HCT116 (cell line): ENCODE measurements at regions not wholly inside any gene's neighbourhood (a gene's known extent, or its start where the extent isn't known, plus 50 kb on each side); places are given as distances from the start of the nearest gene placed in this dataset.

Source experiments
- CBX3 ChIP-seq: IDR thresholded peaks from 2 replicates; pipeline ENCODE4 v1.6.1; 2012; ENCODE audit warnings: low read depth
- CTCF ChIP-seq, 3 experiments: fragments of 200-600 bp in 1 of 3; sonication (generic) in 1 of 3; IDR thresholded peaks in 2 of 3; conservative IDR thresholded peaks in 1 of 3; 2 replicates each; pipeline ENCODE4 v1.5.1; 2012 to 2017; ENCODE audit warnings: low read depth in 2 of 3, low read length in 2 of 3, antibody characterized with exemption in 1 of 3, borderline replicate concordance in 1 of 3, control low read depth in 1 of 3, mild to moderate bottlenecking in 1 of 3, mixed read lengths in 1 of 3, mixed run types in 1 of 3, moderate library complexity in 1 of 3; ENCODE audit not compliant: insufficient read depth in 1 of 3
- EZH2 ChIP-seq: fragments of 200-600 bp; sonication (generic); IDR thresholded peaks from 2 replicates; pipeline ENCODE4 v1.6.1; 2017; ENCODE audit warnings: antibody characterized with exemption, mixed run types
- EZH2phosphoT487 ChIP-seq: fragments of 200-600 bp; IDR thresholded peaks from 2 replicates; pipeline ENCODE4 v1.6.1; 2018; ENCODE audit warnings: antibody characterized with exemption, borderline replicate concordance
- JUND ChIP-seq: IDR thresholded peaks from 2 replicates; pipeline ENCODE4 v1.6.1; 2012
- POLR2A ChIP-seq: IDR thresholded peaks from 2 replicates; pipeline ENCODE4 v1.7.0; 2011; ENCODE audit warnings: borderline replicate concordance; ENCODE audit not compliant: insufficient read depth, insufficient read length; ENCODE audit errors: extremely low read depth
- POLR2AphosphoS5 ChIP-seq: IDR thresholded peaks from 2 replicates; pipeline ENCODE4 v1.6.1; 2011; ENCODE audit warnings: mild to moderate bottlenecking, low read depth, low read length, moderate library complexity
- REST ChIP-seq: IDR thresholded peaks from 2 replicates; pipeline ENCODE4 v1.6.1; 2012; ENCODE audit warnings: low read depth
- SP1 ChIP-seq: IDR thresholded peaks from 2 replicates; pipeline ENCODE4 v1.6.1; 2012; ENCODE audit warnings: low read depth
- YY1 ChIP-seq: IDR thresholded peaks from 2 replicates; pipeline ENCODE4 v1.6.1; 2011; ENCODE audit warnings: low read length, low read depth, moderate library complexity, mild to moderate bottlenecking; ENCODE audit not compliant: insufficient replicate concordance; ENCODE audit errors: extremely low read depth
- ZNF274 ChIP-seq: fragments of 200-500 bp; sonication (Bioruptor generic); IDR thresholded peaks from 2 replicates; pipeline ENCODE4 v1.6.1; 2014; ENCODE audit warnings: mild to moderate bottlenecking, low read depth, low read length, inconsistent platforms

- TF ChIP-seq CTCF (IDR thresholded peaks at IDR 0.05 in 2 of 3, conservative IDR thresholded peaks at IDR 0.05 in 1 of 3; ENCODE audit: borderline replicate concordance in 1 of 3, insufficient read depth in 1 of 3, low read depth in 2 of 3, low read length in 2 of 3), result no peak
- no peak for TF ChIP-seq POLR2AphosphoS5
- no peak for TF ChIP-seq JUND
- TF ChIP-seq CBX3, result no peak
- TF ChIP-seq POLR2A, result no peak
- no peak for TF ChIP-seq EZH2phosphoT487
- TF ChIP-seq SP1, result no peak
- no peak for TF ChIP-seq REST
- TF ChIP-seq YY1, result no peak
- no peak for TF ChIP-seq ZNF274
- TF ChIP-seq EZH2, result no peak
Observed at GRCh38 chr1:81582467-81582986, 218.2 kb upstream of the ADGRL2 start.
